Omental fat pad (tissue), 3 donors: ENCODE measurements at regions not wholly inside any gene's neighbourhood (a gene's known extent, or its start where the extent isn't known, plus 50 kb on each side); places are given as distances from the start of the nearest gene placed in this dataset.
"Not testable (repeated sequence)": the region's sequence is repeated elsewhere in the genome, so short reads cannot be mapped to it uniquely, and the experiment has no call there.

Source experiments
- ATAC-seq: fragments of 150-250 bp; one replicate; pipeline ENCODE4 v1.9.1; 2016; ENCODE audit warnings: mild to moderate bottlenecking, moderate library complexity; ENCODE audit not compliant: low FRiP score
- DNase-seq: peaks from one replicate; pipeline ENCODE4 v3.0.0-alpha.2; 2019; ENCODE audit warnings: low spot score
- TF ChIP-seq, protein P1 (sequence below), 3 donors: fragments of 450-650 bp; IDR thresholded peaks; one replicate each; pipeline ENCODE4 v1.5.1; 2016 to 2017; ENCODE audit warnings: antibody characterized with exemption in 3 of 3, mild to moderate bottlenecking in 3 of 3, moderate library complexity in 2 of 3

DNA sequence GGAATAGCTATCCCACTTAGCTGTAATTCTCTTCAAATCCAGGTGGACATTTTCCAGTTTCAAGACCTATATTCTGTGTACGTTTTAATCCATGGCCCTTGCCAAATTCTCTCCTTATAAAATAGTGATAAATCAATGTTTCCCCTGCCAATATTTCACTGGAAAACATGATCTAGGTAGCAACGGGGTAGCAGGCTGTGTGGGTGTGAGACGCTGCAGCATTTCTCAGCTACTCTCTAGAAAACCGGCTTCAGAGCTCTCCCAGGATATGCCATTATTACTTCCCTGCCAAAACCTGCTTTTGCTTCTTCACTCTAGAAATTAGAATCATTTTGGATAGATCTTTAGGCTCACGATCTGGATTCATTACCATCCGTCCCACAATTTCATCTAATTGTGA, 82.1 kb upstream of the SIPA1L2 start:
- TF ChIP-seq, protein P1, sequence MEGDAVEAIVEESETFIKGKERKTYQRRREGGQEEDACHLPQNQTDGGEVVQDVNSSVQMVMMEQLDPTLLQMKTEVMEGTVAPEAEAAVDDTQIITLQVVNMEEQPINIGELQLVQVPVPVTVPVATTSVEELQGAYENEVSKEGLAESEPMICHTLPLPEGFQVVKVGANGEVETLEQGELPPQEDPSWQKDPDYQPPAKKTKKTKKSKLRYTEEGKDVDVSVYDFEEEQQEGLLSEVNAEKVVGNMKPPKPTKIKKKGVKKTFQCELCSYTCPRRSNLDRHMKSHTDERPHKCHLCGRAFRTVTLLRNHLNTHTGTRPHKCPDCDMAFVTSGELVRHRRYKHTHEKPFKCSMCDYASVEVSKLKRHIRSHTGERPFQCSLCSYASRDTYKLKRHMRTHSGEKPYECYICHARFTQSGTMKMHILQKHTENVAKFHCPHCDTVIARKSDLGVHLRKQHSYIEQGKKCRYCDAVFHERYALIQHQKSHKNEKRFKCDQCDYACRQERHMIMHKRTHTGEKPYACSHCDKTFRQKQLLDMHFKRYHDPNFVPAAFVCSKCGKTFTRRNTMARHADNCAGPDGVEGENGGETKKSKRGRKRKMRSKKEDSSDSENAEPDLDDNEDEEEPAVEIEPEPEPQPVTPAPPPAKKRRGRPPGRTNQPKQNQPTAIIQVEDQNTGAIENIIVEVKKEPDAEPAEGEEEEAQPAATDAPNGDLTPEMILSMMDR (IDR thresholded peaks at IDR 0.05), result no peak
- no peak for DNase-seq
- no peak for ATAC-seq

DNA sequence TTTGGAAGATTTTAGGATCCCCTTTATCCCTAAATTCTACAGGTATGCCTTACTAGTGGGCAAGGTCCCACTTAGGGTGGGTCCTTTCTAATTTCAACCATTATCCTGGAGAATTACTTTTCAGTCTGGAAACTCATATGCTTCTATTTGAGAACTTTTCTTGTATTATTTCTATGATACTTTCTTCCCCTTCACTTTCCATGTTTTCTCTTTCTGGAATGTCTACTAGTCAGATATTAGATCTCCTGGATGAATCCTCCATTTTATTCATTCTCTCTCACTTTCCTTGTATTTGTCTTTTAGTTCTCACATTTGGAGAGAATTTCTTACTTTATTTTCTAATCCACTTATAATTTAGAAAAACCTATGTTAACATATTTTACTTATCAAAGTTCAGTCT, 83.9 kb upstream of the SIPA1L2 start:
- TF ChIP-seq, protein P1 (IDR thresholded peaks at IDR 0.05), result no peak
- ATAC-seq (no peak), DNase-seq (no peak)

DNA sequence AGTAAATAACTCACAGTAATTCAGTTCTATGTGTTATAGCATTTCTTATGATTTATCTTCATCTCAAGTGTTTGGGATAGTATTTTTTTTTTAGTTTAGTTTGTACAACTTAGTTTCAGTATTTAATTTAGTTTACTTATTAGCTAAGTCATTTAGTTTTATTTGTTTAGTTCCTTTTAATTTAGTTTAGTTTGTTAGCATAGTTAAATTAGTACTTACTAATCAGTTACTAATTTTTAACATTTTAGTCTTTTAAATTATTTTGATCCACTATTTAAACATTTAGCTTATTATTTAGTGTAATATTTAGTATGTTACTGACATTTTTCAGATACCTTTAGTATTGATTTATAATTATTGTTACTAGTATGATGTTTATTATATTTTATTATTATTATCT, 85.2 kb upstream of the SIPA1L2 start:
- TF ChIP-seq, protein P1 (IDR thresholded peaks at IDR 0.05), result no peak
- ATAC-seq (no peak), DNase-seq (no peak)

DNA sequence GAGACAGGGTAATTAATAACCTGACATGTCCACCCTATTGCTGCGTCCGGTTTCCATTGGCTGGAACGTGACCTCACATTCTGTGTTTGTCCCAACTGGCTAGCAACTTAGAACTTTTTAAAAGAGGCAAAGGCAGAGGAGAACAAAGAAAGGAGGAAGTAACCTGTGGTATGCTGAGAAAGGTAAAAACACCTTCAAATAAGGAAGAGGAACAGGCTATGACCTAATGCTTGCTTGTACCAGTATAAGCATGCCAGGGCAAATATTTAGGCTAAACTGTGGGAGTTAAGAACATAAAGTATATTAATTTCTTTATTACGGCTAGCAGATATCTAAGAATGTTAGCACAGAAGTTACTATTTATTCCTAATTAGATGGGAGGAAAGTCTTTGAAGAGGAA, 87.3 kb upstream of the MAP10 start:
- ATAC-seq, DNase-seq: not testable (repeated sequence)

DNA sequence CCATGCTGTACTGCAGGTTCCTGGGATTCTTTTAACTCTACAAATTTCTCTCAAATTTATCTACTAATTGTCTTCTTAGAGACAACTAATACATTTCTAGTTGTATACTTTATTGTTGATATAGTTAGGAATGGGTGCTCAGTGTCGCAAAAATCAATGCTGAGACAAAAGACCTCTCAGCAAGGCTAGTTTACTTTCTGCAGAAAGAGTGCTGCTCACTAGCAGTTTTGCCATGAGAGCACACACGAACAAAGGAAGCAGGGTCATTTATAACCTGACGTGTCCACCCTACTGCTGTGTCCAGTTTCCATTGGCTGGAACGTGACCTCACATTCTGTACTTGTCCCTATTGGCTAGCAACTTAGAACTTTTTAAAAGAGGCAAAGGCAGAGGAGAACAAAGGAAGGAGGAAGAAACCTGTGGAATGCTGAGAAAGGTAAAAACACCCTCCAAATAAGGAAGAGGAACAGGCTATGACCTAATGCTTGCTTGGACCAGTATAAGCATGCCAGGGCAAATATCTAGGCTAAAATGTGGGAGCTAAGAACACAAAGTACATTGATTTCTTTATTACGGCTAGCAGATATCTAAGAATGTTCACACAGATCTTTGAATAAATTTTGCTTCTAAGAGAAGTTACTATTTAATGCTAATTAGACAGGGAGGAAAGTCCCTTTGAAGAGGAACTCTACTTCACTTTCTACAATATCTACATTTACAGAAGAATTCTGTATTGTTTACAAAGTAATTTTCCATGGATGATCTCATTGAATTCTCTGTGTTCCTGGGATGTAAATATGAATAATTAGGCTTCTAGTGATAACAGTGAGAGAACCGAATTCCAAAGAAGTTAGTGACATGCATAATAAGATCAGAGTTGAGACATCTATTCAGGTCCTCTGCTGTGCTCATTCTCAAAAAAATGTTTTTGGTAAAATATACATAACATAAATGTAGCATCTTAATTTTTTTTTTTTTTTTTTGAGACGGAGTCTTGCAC, 86.0 kb upstream of the MAP10 start:
- TF ChIP-seq, protein P1 (IDR thresholded peaks at IDR 0.05), result no peak

DNA sequence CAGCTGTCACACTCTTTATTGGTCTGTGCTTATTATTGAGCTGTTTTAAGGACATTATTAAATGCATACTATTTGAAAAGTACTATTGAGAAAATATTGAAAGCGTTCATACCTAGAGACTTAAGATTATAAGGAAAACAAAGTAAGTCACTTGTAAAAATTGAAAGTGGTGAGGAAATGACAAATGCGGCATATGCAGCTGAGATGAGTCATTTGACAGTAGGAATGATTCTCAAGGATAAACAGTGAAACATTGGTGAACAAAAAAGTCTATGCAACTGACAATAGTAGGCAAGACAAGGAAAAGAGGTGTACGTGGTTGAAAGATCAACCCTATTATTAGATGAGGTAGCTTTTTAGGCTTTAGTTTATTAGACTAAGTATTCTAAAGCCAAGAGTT, 82.6 kb upstream of the MAP10 start:
- no peak for DNase-seq
- ATAC-seq, result no peak
- TF ChIP-seq, protein P1 (IDR thresholded peaks at IDR 0.05), result no peak

More for the DNA sequence above, 86.0 kb upstream of the MAP10 start:
- ATAC-seq, result no peak
- DNase-seq, result no peak

DNA sequence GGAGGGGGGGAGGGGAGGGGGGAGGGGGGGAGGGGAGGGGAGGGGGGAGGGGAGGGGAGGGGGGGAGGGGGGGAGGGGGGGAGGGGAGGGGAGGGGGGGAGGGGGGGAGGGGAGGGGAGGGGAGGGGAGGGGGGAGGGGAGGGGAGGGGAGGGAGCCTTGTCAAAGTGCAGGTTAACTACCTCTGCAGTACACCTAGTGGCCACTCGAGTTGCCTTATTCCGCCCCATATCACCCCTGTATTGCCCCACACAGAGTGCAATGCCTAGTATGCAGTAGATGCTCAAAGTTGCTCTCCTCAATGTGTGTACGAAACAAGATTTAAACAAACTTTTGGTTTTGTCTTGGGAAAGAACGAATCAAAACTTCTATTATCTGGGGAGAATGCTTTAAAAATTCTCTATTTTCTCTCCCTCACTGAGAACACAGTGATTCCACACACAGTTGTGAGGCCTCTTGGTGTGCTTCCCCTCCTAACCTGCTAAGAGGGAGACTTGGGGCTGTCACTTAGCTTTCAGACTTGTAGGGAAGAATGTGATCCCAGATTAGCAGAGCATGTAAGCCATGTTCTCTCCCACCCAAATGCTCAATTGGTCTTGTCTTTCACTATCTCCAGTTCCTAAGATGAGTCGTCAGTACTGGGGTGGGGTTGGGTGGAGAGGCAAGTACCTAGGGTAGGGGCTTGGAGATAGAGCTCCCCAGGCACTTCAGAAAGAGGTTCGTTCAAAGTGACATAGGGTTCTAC, 79.7 kb upstream of the MAP10 start:
- ATAC-seq, result no peak
- DNase-seq, result no peak
- TF ChIP-seq, protein P1 (IDR thresholded peaks at IDR 0.05), result no peak
